ENCODE measurements at regions not wholly inside any gene's neighbourhood (a gene's known extent, or its start where the extent isn't known, plus 50 kb on each side); places are given as distances from the start of the nearest gene placed in this dataset.

DNA sequence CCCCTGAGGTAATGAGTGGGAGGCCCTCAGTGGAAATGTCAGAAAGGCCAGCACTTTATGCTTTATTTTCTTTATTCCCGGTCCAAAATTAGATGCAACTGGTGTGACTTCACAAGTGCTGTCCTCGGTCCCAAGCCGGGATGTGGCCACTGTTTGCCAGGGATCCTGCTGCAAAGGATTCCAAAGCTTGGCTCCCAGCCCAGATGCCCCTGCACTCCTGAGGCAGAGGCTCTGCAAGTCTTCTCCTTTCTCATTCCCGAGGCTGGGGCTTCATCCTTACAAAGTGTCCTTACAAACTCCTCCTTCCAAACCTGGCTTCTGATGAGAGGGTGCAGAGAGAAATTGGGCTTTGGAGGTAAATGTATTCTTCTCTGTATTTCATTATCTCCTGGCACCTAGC, 544.3 kb upstream of the DPP6 start:
- H3K4me3 ChIP-seq (ENCODE audit: low read depth, low read length): no peak overlapping the region
- TF ChIP-seq, protein P1, sequence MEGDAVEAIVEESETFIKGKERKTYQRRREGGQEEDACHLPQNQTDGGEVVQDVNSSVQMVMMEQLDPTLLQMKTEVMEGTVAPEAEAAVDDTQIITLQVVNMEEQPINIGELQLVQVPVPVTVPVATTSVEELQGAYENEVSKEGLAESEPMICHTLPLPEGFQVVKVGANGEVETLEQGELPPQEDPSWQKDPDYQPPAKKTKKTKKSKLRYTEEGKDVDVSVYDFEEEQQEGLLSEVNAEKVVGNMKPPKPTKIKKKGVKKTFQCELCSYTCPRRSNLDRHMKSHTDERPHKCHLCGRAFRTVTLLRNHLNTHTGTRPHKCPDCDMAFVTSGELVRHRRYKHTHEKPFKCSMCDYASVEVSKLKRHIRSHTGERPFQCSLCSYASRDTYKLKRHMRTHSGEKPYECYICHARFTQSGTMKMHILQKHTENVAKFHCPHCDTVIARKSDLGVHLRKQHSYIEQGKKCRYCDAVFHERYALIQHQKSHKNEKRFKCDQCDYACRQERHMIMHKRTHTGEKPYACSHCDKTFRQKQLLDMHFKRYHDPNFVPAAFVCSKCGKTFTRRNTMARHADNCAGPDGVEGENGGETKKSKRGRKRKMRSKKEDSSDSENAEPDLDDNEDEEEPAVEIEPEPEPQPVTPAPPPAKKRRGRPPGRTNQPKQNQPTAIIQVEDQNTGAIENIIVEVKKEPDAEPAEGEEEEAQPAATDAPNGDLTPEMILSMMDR (conservative IDR thresholded peaks at IDR 0.05; ENCODE audit: low read depth, low read length): no peak
- DNase-seq (ENCODE audit: low read depth): no peak

DNA sequence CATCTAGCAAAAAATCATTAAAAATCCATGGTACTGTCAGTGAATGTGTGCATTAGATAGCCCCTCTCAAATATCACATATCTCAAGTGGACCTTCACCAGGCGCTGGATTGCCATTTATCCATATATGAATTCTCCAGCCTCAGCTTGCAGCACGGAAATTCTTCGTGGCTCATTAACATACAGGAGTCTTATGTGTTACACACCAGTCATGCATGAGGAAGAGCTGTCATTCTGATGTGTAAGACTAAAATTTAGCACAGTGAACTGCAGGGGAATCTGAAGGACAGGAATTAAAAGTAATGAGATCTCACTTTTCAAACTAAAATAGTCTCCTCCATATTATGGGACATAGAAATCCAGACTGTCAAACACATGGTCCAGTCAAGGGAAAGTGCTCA, 542.4 kb upstream of the DPP6 start:
- no peak for DNase-seq (ENCODE audit: low read depth)
- TF ChIP-seq, protein P1 (conservative IDR thresholded peaks at IDR 0.05; ENCODE audit: low read depth, low read length): no peak
- H3K4me3 ChIP-seq (ENCODE audit: low read depth, low read length): no peak overlapping the region

DNA sequence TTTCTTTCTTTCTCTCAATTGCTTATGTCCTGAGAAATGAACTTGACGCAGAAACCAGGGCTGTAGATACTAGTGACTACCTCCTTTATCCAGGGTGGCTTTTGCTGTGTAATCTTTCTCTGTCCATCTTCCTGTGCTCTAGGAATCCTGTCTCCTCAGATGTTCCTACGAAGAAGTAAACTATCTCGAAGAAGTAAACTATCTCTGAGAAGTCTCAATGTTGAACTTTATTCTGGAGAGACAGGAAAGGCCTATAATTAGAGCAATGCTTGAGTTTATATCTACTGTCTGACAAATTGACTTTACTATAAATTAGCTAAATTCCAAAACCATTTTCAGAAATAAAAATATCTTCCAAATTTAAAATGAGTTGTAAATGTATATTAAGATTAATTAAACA, 541.5 kb upstream of the DPP6 start:
- TF ChIP-seq, protein P1 (conservative IDR thresholded peaks at IDR 0.05; ENCODE audit: low read depth, low read length): no peak
- DNase-seq (ENCODE audit: low read depth): no peak
- H3K4me3 ChIP-seq (ENCODE audit: low read depth, low read length): no peak overlapping the region

DNA sequence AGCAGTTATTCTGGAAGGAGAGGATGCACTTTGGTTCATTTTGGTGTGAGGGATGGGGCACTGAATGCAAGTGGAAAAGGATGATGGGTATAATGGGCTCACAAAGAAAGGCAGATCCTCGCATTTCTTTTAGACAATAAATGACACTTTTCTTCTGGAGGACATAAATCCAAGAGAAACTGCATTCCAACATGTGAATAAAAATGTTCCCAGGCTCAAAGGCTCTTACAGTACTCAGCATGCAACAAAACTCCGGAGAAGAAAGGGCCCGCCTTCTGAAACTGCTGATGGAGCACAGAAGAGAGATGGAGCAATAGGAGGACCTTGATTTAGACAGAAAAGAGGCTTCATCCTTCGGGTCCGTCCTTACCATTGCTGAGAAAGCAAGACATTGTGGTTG, 538.2 kb upstream of the DPP6 start:
- no peak overlapping the region for H3K4me3 ChIP-seq (ENCODE audit: low read depth, low read length)
- TF ChIP-seq, protein P1 (conservative IDR thresholded peaks at IDR 0.05; ENCODE audit: low read depth, low read length): no peak
- no peak for DNase-seq (ENCODE audit: low read depth)

DNA sequence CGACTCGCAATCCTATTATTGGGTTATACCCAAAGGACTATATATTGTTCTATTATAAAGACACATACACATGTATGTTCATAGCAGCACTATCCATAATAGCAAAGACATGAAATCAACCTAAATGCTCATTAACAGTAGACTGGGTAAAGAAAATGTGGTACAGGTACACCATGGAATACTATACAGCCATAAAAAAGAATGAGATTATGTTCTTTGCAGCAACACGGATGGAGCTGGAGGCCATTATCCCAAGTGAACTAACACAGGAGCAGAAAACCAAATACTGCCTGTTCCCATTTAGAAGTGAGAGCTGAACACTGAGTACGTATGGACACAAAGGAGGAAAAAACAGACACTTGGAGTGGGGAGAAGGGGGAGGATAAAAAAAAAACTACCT, 536.8 kb upstream of the DPP6 start:
- TF ChIP-seq, protein P1 (conservative IDR thresholded peaks at IDR 0.05; ENCODE audit: low read depth, low read length): no peak
- no peak for DNase-seq (ENCODE audit: low read depth)

DNA sequence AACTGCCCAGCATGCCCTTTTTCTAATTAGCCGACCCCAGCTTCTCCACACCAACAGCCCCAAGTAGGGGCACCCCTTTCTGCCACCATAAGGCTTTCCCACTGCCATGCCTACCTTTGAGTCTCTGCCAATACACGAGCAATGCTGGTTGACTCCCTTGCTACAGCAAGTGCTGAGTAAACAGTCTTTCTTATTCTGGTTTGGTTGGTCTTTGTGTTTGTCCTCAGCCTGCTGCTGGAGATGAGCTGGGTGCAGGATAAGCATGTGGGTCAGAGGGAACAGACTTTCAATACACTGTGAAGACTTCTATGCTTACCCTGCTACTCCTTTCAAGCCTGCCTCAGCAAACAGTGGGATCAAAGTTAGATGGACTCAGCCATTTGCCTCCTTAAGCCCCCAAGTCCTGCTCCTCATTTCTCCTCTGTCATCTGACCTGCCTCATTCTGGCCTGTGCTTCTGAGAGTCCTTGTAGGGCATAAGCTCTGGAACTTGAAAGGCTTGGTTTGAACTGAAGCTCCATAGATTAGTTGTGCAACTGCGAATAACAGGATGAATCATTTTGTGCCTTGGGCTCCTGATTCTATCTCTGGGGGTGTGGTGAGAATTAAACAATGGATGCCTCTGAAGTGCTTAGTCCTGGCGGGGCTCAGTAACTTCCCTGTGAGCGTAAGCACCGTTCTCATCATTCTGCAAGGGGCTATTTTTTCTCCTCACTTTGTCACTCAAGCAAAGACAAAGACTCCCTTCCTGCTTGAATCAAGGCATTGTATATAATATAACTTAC, 533.8 kb upstream of the DPP6 start:
- H3K4me3 ChIP-seq (ENCODE audit: low read depth, low read length): no peak overlapping the region
- TF ChIP-seq, protein P1 (conservative IDR thresholded peaks at IDR 0.05; ENCODE audit: low read depth, low read length): no peak
- no peak for DNase-seq (ENCODE audit: low read depth)

More for the DNA sequence above, 536.8 kb upstream of the DPP6 start:
- no peak overlapping the region for H3K4me3 ChIP-seq (ENCODE audit: low read depth, low read length)

DNA sequence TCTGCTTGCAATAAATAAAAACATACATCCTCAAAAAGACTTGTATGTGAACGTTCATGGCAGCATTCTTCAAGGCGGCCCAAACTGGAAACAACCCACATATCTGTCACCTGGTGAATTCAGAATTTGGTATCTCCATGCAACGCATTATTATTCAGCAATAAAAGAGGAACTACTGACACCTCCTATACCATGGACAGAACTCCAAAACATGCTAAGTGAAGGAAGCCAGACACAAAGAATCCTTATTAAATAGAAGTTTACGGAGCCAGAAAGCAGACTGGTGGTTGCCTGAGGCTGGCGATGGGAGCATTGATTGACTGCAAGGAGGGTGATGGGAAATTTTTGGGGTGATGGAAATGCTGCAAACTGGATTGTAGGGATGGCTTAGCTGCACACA, 530.8 kb upstream of the DPP6 start:
- no peak overlapping the region for H3K4me3 ChIP-seq (ENCODE audit: low read depth, low read length)
- TF ChIP-seq, protein P1 (conservative IDR thresholded peaks at IDR 0.05; ENCODE audit: low read depth, low read length): no peak
- DNase-seq (ENCODE audit: low read depth): no peak
